PC-3 (cell line): ENCODE measurements at regions not wholly inside any gene's neighbourhood (a gene's known extent, or its start where the extent isn't known, plus 50 kb on each side); places are given as distances from the start of the nearest gene placed in this dataset.

Experiments
- ATAC-seq: fragments of 200-7000 bp; cut with Tn5 transposase; 2 replicates; pipeline ENCODE4 v1.9.1; 2020; ENCODE audit warnings: mild to moderate bottlenecking, moderate library complexity
- BruUV-seq: library from RNA; stranded (reverse); fragments of 400-500 nt; replicated peaks from 2 replicates; lab custom pipeline; 2021; lab: Mats Ljungman, UMichigan
- CTCF ChIA-PET: fragments of 300-600 bp; sonication (Branson Sonifier 250); formaldehyde crosslinking; loops from one replicate; lab custom pipeline; 2022; ENCODE audit warnings: antibody characterized with exemption; lab: Charles Lee
- POLR2A ChIA-PET: fragments of 300-600 bp; sonication (Branson Sonifier 250); formaldehyde crosslinking; loops from one replicate; lab custom pipeline; 2022; ENCODE audit warnings: antibody characterized with exemption; ENCODE audit not compliant: unreplicated experiment; lab: Charles Lee
- DNase-seq: peaks from one replicate; pipeline ENCODE4 v3.0.0-alpha.2; 2015
- H2AFZ ChIP-seq: fragments of 300-600 bp; sonication (generic); 2 replicates; pipeline ENCODE4 v1.6.0; 2016; ENCODE audit warnings: antibody characterized with exemption, low read length
- H3F3A ChIP-seq: fragments of 300-600 bp; sonication (generic); one replicate; pipeline ENCODE4 v1.6.0; 2017; ENCODE audit warnings: antibody characterized with exemption, low read length, control low read depth, mild to moderate bottlenecking; ENCODE audit not compliant: unreplicated experiment
- H3K27ac ChIP-seq: fragments of 300-600 bp; sonication (generic); 2 replicates; pipeline ENCODE4 v1.5.1; 2016; ENCODE audit warnings: mild to moderate bottlenecking, low read length
- H3K27me3 ChIP-seq: fragments of 300-600 bp; sonication (generic); 2 replicates; pipeline ENCODE4 v1.6.1; 2016; ENCODE audit warnings: low read length, mixed read lengths
- H3K36me3 ChIP-seq: fragments of 300-600 bp; sonication (generic); 2 replicates; pipeline ENCODE4 v1.6.1; 2016; ENCODE audit warnings: low read depth, mixed run types, low read length, mixed read lengths
- H3K4me1 ChIP-seq: fragments of 300-600 bp; sonication (generic); 2 replicates; pipeline ENCODE4 v1.5.1; 2016; ENCODE audit warnings: low read length; ENCODE audit not compliant: insufficient read depth
- H3K4me2 ChIP-seq: fragments of 300-600 bp; sonication (generic); 2 replicates; pipeline ENCODE4 v1.6.0; 2016; ENCODE audit warnings: low read length
- H3K4me3 ChIP-seq: fragments of 300-600 bp; sonication (generic); 2 replicates; pipeline ENCODE4 v1.5.1; 2016; ENCODE audit warnings: mild to moderate bottlenecking, low read length, mixed read lengths
- H3K79me2 ChIP-seq: fragments of 300-600 bp; sonication (generic); 2 replicates; pipeline ENCODE4 v1.6.1; 2017; ENCODE audit warnings: low read length, mixed read lengths
- H3K9ac ChIP-seq: fragments of 300-600 bp; sonication (generic); 2 replicates; pipeline ENCODE4 v1.6.0; 2016; ENCODE audit warnings: mild to moderate bottlenecking, low read length
- H3K9me2 ChIP-seq: fragments of 300-600 bp; sonication (generic); replicated peaks from 2 replicates; pipeline ENCODE4 v1.6.1; 2016; ENCODE audit warnings: mixed run types, low read length, mixed read lengths
- H3K9me3 ChIP-seq: fragments of 300-600 bp; sonication (generic); 2 replicates; pipeline ENCODE4 v1.6.1; 2016; ENCODE audit warnings: low read length, mixed read lengths
- H4K20me1 ChIP-seq: fragments of 300-600 bp; sonication (generic); 2 replicates; pipeline ENCODE4 v1.6.1; 2016; ENCODE audit warnings: low read length, mixed read lengths
- EZH2 ChIP-seq: fragments of 300-600 bp; sonication (generic); IDR thresholded peaks from one replicate; pipeline ENCODE4 v1.6.1; 2017; ENCODE audit warnings: antibody characterized with exemption, mild to moderate bottlenecking, low read length; ENCODE audit not compliant: unreplicated experiment
- EZH2phosphoT487 ChIP-seq: fragments of 300-600 bp; sonication (generic); IDR thresholded peaks from 2 replicates; pipeline ENCODE4 v1.6.1; 2018; ENCODE audit warnings: mild to moderate bottlenecking, antibody characterized with exemption, low read length, borderline replicate concordance
- intact Hi-C: fragments of 100-400 bp; cut with micrococcal nuclease; formaldehyde crosslinking; loops from 2 replicates; pipeline ENCODE4 v1.9.0; 2023
- TF ChIP-seq, protein P1 (sequence below): fragments of 300-600 bp; sonication (generic); conservative IDR thresholded peaks from 2 replicates; pipeline ENCODE4 v1.5.1; 2017; ENCODE audit warnings: antibody characterized with exemption, low read depth, mild to moderate bottlenecking, low read length

DNA sequence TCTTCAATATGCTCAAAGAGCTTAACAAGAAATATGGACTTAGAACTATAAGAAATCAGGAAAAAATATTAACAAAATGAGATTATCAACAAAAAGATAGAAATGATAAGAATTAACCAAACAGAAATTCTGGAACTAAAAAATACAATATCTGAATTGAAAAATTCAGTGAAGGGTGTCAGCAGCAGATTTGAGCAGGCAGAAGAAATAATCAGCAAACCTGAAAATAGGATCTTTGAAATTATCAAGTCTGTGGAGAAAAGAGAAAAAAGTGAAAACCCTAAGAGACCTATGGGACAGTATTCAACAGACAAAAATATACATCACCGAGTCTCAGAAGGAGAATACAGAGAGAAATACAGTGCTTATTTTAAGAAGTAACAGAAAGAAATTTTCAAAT, 877.8 kb upstream of the AGA start:
- TF ChIP-seq, protein P1, sequence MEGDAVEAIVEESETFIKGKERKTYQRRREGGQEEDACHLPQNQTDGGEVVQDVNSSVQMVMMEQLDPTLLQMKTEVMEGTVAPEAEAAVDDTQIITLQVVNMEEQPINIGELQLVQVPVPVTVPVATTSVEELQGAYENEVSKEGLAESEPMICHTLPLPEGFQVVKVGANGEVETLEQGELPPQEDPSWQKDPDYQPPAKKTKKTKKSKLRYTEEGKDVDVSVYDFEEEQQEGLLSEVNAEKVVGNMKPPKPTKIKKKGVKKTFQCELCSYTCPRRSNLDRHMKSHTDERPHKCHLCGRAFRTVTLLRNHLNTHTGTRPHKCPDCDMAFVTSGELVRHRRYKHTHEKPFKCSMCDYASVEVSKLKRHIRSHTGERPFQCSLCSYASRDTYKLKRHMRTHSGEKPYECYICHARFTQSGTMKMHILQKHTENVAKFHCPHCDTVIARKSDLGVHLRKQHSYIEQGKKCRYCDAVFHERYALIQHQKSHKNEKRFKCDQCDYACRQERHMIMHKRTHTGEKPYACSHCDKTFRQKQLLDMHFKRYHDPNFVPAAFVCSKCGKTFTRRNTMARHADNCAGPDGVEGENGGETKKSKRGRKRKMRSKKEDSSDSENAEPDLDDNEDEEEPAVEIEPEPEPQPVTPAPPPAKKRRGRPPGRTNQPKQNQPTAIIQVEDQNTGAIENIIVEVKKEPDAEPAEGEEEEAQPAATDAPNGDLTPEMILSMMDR: no peak
- TF ChIP-seq EZH2phosphoT487 (no peak), EZH2 (no peak)
- H4K20me1 ChIP-seq: no peaks in the 10 kb centered on the region
- no peak overlapping the region for H3K4me3 ChIP-seq
- intact Hi-C loops: no loop called here
- H3K4me2 ChIP-seq: no peak overlapping the region
- no peaks in the 10 kb centered on the region for H3K27me3 ChIP-seq
- H3K9me3 ChIP-seq: no peaks in the 10 kb centered on the region
- H3K27ac ChIP-seq: no peak overlapping the region
- DNase-seq: no peak
- H3K36me3 ChIP-seq: no peaks in the 10 kb centered on the region
- no peak overlapping the region for H2AFZ ChIP-seq
- CTCF ChIA-PET: no interaction called here
- no peaks in the 10 kb centered on the region for H3K9me2 ChIP-seq
- no peak for ATAC-seq
- H3K79me2 ChIP-seq: no peaks in the 10 kb centered on the region
- no peaks in the 10 kb centered on the region for H3K4me1 ChIP-seq
- POLR2A ChIA-PET: no interaction called here
- BruUV-seq: no TSS peak
- H3F3A ChIP-seq: no peaks in the 10 kb centered on the region
- no peak overlapping the region for H3K9ac ChIP-seq

DNA sequence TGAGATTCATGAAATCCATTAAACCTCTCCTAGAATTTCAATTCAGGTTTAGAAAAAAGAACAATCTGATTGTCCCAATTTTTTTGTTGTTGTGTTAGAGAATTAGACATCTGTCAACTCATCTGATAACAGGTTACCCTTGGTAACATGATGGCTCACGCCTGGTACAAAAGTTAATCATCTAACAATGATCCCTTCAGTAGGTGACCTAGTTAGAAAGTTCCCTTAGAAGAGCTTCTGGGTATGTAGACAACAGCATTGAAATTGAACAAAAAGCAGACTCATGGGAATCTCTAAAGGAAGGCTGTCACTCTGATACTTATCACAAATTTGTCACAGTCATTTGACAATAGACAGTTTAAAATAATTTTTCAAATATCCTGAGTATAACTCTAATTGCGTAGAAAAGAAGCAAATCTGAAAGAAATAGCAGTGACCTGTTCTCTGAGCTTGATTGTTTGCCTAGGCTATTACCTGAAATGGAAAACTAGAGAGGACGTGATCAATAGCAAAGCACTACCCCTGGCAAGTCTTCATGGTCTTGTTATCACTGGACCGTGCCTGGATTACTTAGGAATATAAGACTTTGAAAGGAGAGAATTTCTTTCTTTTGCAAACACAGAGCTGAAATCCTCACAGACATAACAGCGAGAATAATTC, 880.4 kb upstream of the AGA start:
- H3K27me3 ChIP-seq: no peaks in the 10 kb centered on the region
- ATAC-seq: no peak

More for the DNA sequence above, 880.4 kb upstream of the AGA start:
- Histone ChIP-seq H3K27ac (no peak overlapping the region), H3K9me3 (no peaks in the 10 kb centered on the region), H3K36me3 (no peaks in the 10 kb centered on the region), H3K4me3 (no peak overlapping the region), H3K9me2 (no peaks in the 10 kb centered on the region), H4K20me1 (no peaks in the 10 kb centered on the region), H3K9ac (no peak overlapping the region), H3K79me2 (no peaks in the 10 kb centered on the region), H3K4me1 (no peaks in the 10 kb centered on the region), H2AFZ (no peak overlapping the region), H3F3A (no peaks in the 10 kb centered on the region), H3K4me2 (no peak overlapping the region)
- intact Hi-C loops: no loop called here
- POLR2A ChIA-PET: no interaction called here
- CTCF ChIA-PET: no interaction called here
- no peak for DNase-seq
- no peak for TF ChIP-seq EZH2phosphoT487
- TF ChIP-seq, protein P1: no peak
- TF ChIP-seq EZH2: no peak
- no TSS peak for BruUV-seq
